OCI-LY7 (cell line): ENCODE measurements at regions not wholly inside any gene's neighbourhood (a gene's known extent, or its start where the extent isn't known, plus 50 kb on each side); places are given as distances from the start of the nearest gene placed in this dataset.

Experiments used
- BruUV-seq: library from RNA; stranded (reverse); fragments of 400-500 nt; replicated peaks from 2 replicates; lab custom pipeline; 2021; lab: Mats Ljungman, UMichigan
- CTCF ChIA-PET: fragments of 300-600 bp; sonication (Branson Sonifier 250); formaldehyde crosslinking; loops from one replicate; lab custom pipeline; 2022; ENCODE audit warnings: antibody characterized with exemption; ENCODE audit not compliant: unreplicated experiment; lab: Charles Lee
- POLR2A ChIA-PET: fragments of 300-600 bp; sonication (Branson Sonifier 250); formaldehyde crosslinking; loops from one replicate; lab custom pipeline; 2022; ENCODE audit warnings: antibody characterized with exemption; lab: Charles Lee
- DNase-seq: peaks from one replicate; pipeline ENCODE4 v3.0.0-alpha.2; 2015; ENCODE audit warnings: low spot score
- H2AFZ ChIP-seq: fragments of 200-600 bp; sonication (generic), shearing (Covaris generic); 2 replicates; pipeline ENCODE4 v1.6.1; 2014; ENCODE audit warnings: mild to moderate bottlenecking, antibody characterized with exemption, low read length, moderate library complexity
- H3K27ac ChIP-seq: fragments of 200-600 bp; sonication (generic); 2 replicates; pipeline ENCODE4 v1.5.1; 2014; ENCODE audit warnings: mixed run types, low read depth, mild to moderate bottlenecking, moderate library complexity, low read length, inconsistent platforms; ENCODE audit not compliant: poor library complexity, severe bottlenecking
- H3K36me3 ChIP-seq: fragments of 200-600 bp; sonication (generic); 2 replicates; pipeline ENCODE4 v1.6.1; 2014; ENCODE audit warnings: mild to moderate bottlenecking, antibody characterized with exemption, low read length, moderate library complexity, mixed read lengths; ENCODE audit not compliant: insufficient read depth
- H3K4me1 ChIP-seq: fragments of 200-600 bp; sonication (generic); 2 replicates; pipeline ENCODE4 v1.5.1; 2014; ENCODE audit warnings: mild to moderate bottlenecking, low read length; ENCODE audit not compliant: insufficient read depth, poor library complexity, severe bottlenecking
- H3K4me2 ChIP-seq: fragments of 200-600 bp; sonication (generic); 2 replicates; pipeline ENCODE4 v1.6.1; 2014; ENCODE audit warnings: mild to moderate bottlenecking, low read length
- H3K4me3 ChIP-seq: fragments of 200-600 bp; sonication (generic); 2 replicates; pipeline ENCODE4 v1.5.1; 2014; ENCODE audit warnings: mild to moderate bottlenecking, low read depth, low read length; ENCODE audit not compliant: poor library complexity, severe bottlenecking
- H3K79me2 ChIP-seq: fragments of 200-600 bp; sonication (generic); 2 replicates; pipeline ENCODE4 v1.6.1; 2016; ENCODE audit warnings: low read depth, mild to moderate bottlenecking, low read length, moderate library complexity, mixed read lengths; ENCODE audit not compliant: insufficient read depth
- H3K9me2 ChIP-seq: fragments of 200-600 bp; sonication (generic); 2 replicates; pipeline ENCODE4 v1.6.1; 2016; ENCODE audit warnings: mild to moderate bottlenecking, low read length, mixed read lengths; ENCODE audit not compliant: insufficient read depth
- H3K9me3 ChIP-seq: fragments of 200-600 bp; sonication (generic); 2 replicates; pipeline ENCODE4 v1.6.1; 2014; ENCODE audit warnings: mild to moderate bottlenecking, mixed run types, low read length, mixed read lengths
- H4K20me1 ChIP-seq: fragments of 200-600 bp; sonication (generic); 2 replicates; pipeline ENCODE4 v1.6.1; 2014; ENCODE audit warnings: mild to moderate bottlenecking, antibody characterized with exemption, low read length, moderate library complexity, mixed read lengths; ENCODE audit not compliant: insufficient read depth
- EZH2phosphoT487 ChIP-seq: fragments of 200-600 bp; sonication (generic); IDR thresholded peaks from 2 replicates; pipeline ENCODE4 v1.6.1; 2018; ENCODE audit warnings: low read depth, borderline replicate concordance, mild to moderate bottlenecking, mixed run types, antibody characterized with exemption, low read length, moderate library complexity, mixed read lengths
- intact Hi-C: fragments of 100-400 bp; cut with micrococcal nuclease; formaldehyde crosslinking; loops from one replicate; pipeline ENCODE4 v1.10.0; 2022; ENCODE audit not compliant: unreplicated experiment
- TF ChIP-seq, protein P1 (sequence below): fragments of 200-600 bp; sonication (generic); conservative IDR thresholded peaks from 2 replicates; pipeline ENCODE4 v1.5.1; 2014; ENCODE audit warnings: mild to moderate bottlenecking, antibody characterized with exemption, low read length, moderate library complexity, mixed read lengths

DNA sequence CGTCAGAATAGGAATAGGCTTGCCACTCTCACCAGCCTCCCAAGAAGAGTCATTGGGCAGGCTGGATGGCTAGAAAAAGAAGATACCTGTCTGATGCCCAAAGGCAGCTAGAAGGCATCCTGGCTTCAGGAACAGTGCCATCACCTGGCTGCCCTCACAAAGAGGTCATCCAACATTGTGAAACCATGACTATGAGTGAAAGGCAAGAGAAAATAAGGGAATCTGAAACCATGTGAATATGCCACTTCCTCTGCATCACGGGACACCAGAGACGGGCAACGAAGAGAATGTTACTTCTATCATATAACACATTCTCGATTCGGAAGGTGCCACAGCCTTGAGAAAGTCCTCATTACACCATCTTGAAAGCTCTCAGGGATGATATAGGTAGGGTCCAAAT is 182.0 kb downstream of the DAD1 start:
- no TSS peak for BruUV-seq

DNA sequence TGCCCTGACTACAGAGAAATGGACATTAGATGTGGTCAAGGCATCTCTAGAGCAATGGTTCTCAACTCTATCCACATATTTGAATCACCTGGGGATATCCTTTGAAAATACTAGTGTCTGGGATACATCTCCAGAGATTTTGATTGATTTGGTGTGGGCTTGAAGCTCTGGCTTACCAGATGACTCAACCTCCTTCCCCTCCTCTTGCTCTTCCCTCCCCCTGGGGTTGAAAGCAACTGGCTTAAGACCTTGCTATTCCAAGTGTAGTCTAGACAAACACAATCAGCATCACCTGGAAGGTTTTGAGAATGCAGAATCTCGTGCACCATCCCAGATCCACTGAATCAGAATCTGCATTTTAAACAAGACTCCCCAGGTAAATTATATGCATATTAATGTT is 183.8 kb downstream of the DAD1 start:
- no TSS peak for BruUV-seq
- CTCF ChIA-PET = no interaction called here

More for the DNA sequence above, 182.0 kb downstream of the DAD1 start:
- Histone ChIP-seq H3K4me1 (peaks cover 25% of the 10 kb centered on the region), H3K36me3 (no peaks in the 10 kb centered on the region), H4K20me1 (no peaks in the 10 kb centered on the region), H3K4me2 (no peak overlapping the region), H3K27ac (no peak overlapping the region), H3K9me3 (no peaks in the 10 kb centered on the region), H3K4me3 (no peak overlapping the region), H2AFZ (no peak overlapping the region), H3K79me2 (no peaks in the 10 kb centered on the region), H3K9me2 (no peaks in the 10 kb centered on the region)
- no peak for TF ChIP-seq EZH2phosphoT487
- TF ChIP-seq, protein P1, sequence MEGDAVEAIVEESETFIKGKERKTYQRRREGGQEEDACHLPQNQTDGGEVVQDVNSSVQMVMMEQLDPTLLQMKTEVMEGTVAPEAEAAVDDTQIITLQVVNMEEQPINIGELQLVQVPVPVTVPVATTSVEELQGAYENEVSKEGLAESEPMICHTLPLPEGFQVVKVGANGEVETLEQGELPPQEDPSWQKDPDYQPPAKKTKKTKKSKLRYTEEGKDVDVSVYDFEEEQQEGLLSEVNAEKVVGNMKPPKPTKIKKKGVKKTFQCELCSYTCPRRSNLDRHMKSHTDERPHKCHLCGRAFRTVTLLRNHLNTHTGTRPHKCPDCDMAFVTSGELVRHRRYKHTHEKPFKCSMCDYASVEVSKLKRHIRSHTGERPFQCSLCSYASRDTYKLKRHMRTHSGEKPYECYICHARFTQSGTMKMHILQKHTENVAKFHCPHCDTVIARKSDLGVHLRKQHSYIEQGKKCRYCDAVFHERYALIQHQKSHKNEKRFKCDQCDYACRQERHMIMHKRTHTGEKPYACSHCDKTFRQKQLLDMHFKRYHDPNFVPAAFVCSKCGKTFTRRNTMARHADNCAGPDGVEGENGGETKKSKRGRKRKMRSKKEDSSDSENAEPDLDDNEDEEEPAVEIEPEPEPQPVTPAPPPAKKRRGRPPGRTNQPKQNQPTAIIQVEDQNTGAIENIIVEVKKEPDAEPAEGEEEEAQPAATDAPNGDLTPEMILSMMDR = no peak
- no peak for DNase-seq
- ChIA-PET POLR2A (no interaction called here), CTCF (no interaction called here)
- intact Hi-C loops = no loop called here

DNA sequence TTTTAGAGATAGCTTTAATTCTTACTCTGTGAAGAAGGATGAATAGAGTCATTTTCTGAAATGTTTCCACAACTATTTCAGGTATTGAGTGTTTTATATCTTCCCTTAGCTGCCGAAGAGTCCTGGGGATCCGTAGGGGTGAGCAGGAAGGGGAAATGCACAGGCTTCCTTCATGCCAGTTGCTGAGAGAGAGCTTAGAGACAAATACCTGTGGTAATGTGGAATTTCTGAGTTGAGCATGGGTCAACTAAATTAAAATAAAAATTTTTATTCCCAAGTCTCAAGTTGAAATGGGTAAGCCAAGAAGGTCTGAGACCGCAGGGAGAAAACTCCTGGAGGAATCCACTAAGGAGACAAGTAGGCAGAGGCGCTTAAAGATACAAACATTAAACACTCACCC is 185.7 kb downstream of the DAD1 start:
- Histone ChIP-seq H3K27ac (no peak overlapping the region), H3K9me3 (no peaks in the 10 kb centered on the region), H4K20me1 (no peaks in the 10 kb centered on the region), H3K9me2 (no peaks in the 10 kb centered on the region), H3K4me1 (peaks cover 9% of the 10 kb centered on the region), H3K79me2 (no peaks in the 10 kb centered on the region), H2AFZ (no peak overlapping the region), H3K4me3 (no peak overlapping the region), H3K36me3 (no peaks in the 10 kb centered on the region), H3K4me2 (no peak overlapping the region)
- POLR2A ChIA-PET = interaction anchor here (0.6 to 1.5 kb wide), 5 partner anchors 10 to 108 kb away, joined by 3 to 4 read pairs (median 4); no protein-coding TSS in a partner anchor
- TF ChIP-seq, protein P1 = no peak
- no peak for TF ChIP-seq EZH2phosphoT487
- intact Hi-C loops = no loop called here
- no TSS peak for BruUV-seq
- CTCF ChIA-PET = interaction anchor here (1.0 kb wide), 1 partner anchor 28 kb away, joined by 3 read pairs; no protein-coding TSS in a partner anchor
- DNase-seq = no peak

More for the DNA sequence above, 183.8 kb downstream of the DAD1 start:
- POLR2A ChIA-PET = interaction anchor here (1.3 to 1.4 kb wide), 3 partner anchors 11 to 42 kb away, joined by 4 to 6 read pairs (median 6); no protein-coding TSS in a partner anchor
- H3K9me3 ChIP-seq = no peaks in the 10 kb centered on the region
- no peak overlapping the region for H3K4me3 ChIP-seq
- DNase-seq = no peak
- H3K9me2 ChIP-seq = no peaks in the 10 kb centered on the region
- no peak overlapping the region for H3K4me2 ChIP-seq
- peaks cover 21% of the 10 kb centered on the region for H3K4me1 ChIP-seq
- intact Hi-C loops = no loop called here
- H2AFZ ChIP-seq = no peak overlapping the region
- TF ChIP-seq, protein P1 = no peak
- TF ChIP-seq EZH2phosphoT487 = no peak
- no peak overlapping the region for H3K27ac ChIP-seq
- H3K79me2 ChIP-seq = no peaks in the 10 kb centered on the region
- H3K36me3 ChIP-seq = no peaks in the 10 kb centered on the region
- no peaks in the 10 kb centered on the region for H4K20me1 ChIP-seq
